A673 (cell line): ENCODE measurements at regions not wholly inside any gene's neighbourhood (a gene's known extent, or its start where the extent isn't known, plus 50 kb on each side); places are given as distances from the start of the nearest gene placed in this dataset.

Source experiments
- CTCF ChIP-seq: fragments of 300-800, 200-600 bp; sonication (generic); conservative IDR thresholded peaks from 2 replicates; pipeline ENCODE4 v1.5.1; 2017; ENCODE audit warnings: low read depth, mild to moderate bottlenecking, antibody characterized with exemption, low read length, moderate library complexity, mixed read lengths
- EZH2 ChIP-seq: fragments of 200-600 bp; sonication (generic); IDR thresholded peaks from 2 replicates; pipeline ENCODE4 v1.6.1; 2017; ENCODE audit warnings: borderline replicate concordance, low read depth, mild to moderate bottlenecking, mixed read lengths, antibody characterized with exemption, low read length; ENCODE audit not compliant: poor library complexity, severe bottlenecking

- TF ChIP-seq CTCF: no peak
- no peak for TF ChIP-seq EZH2
These were observed 1162.4 kb downstream of the SLC16A7 start for GRCh38 chr12:60758224-60758623.
